CD4-positive, alpha-beta T cell (primary cell): ENCODE measurements at regions not wholly inside any gene's neighbourhood (a gene's known extent, or its start where the extent isn't known, plus 50 kb on each side); places are given as distances from the start of the nearest gene placed in this dataset.

Experiments
- ATAC-seq: fragments of 200-7000 bp; cut with Tn5 transposase; one replicate; pipeline ENCODE4 v1.10.0; 2022; ENCODE audit warnings: mild to moderate bottlenecking; ENCODE audit not compliant: poor library complexity
- CTCF ChIA-PET: fragments of 350-600 bp; sonication (Branson Sonifier 250); formaldehyde crosslinking; loops from one replicate; lab custom pipeline; 2021; ENCODE audit warnings: antibody characterized with exemption, inconsistent platforms; lab: Charles Lee
- POLR2A ChIA-PET: fragments of 350-600 bp; sonication (Branson Sonifier 250); formaldehyde crosslinking; loops from one replicate; lab custom pipeline; 2021; ENCODE audit warnings: antibody characterized with exemption, inconsistent platforms; lab: Charles Lee
- DNase-seq, 14 experiments: peaks; one replicate each; pipeline ENCODE4 v3.0.0-alpha.2; 2013 to 2020; ENCODE audit warnings: mixed read lengths in 2 of 14
- H3K27ac ChIP-seq, 2 donors: one replicate each; pipeline versions ENCODE4 v1.5.1 to v1.7.0; 2013; ENCODE audit warnings: low read length in 2 of 2, low read depth in 1 of 2, mild to moderate bottlenecking in 1 of 2
- H3K27me3 ChIP-seq, 2 experiments: 1 replicate in 1 of 2; 2 replicates in 1 of 2; pipeline versions ENCODE4 v1.6.1 to v1.7.0; 2013; ENCODE audit warnings: low read length in 2 of 2, control low read depth in 1 of 2, mild to moderate bottlenecking in 1 of 2, moderate library complexity in 1 of 2; ENCODE audit not compliant: insufficient read depth in 2 of 2, control insufficient read depth in 1 of 2
- H3K36me3 ChIP-seq: one replicate; pipeline ENCODE4 v1.6.1; 2013; ENCODE audit warnings: low read length, control low read depth; ENCODE audit not compliant: insufficient read depth
- H3K4me1 ChIP-seq: one replicate; pipeline ENCODE4 v1.6.1; 2013; ENCODE audit warnings: low read length, control low read depth; ENCODE audit not compliant: insufficient read depth
- H3K4me3 ChIP-seq: one replicate; pipeline ENCODE4 v1.5.1; 2013; ENCODE audit warnings: mild to moderate bottlenecking, low read length, moderate library complexity
- H3K9me3 ChIP-seq, 2 experiments: 1 replicate in 1 of 2; 2 replicates in 1 of 2; pipeline versions ENCODE4 v1.6.1 to v1.7.0; 2013; ENCODE audit warnings: low read length in 2 of 2, mild to moderate bottlenecking in 2 of 2, control low read depth in 1 of 2, moderate library complexity in 1 of 2; ENCODE audit not compliant: control insufficient read depth in 1 of 2, insufficient read depth in 1 of 2
- H3K27ac Mint-ChIP-seq: one replicate; pipeline ENCODE4 v1.8.0; 2020; ENCODE audit warnings: mixed read lengths
- H3K27me3 Mint-ChIP-seq: one replicate; pipeline ENCODE4 v1.8.0; 2021; ENCODE audit warnings: mixed read lengths
- H3K36me3 Mint-ChIP-seq: one replicate; pipeline ENCODE4 v1.8.0; 2021; ENCODE audit warnings: low read depth, mixed read lengths
- H3K4me1 Mint-ChIP-seq: one replicate; pipeline ENCODE4 v1.8.0; 2021; ENCODE audit warnings: low read depth, mixed read lengths
- H3K4me3 Mint-ChIP-seq: one replicate; pipeline ENCODE4 v1.8.0; 2020; ENCODE audit warnings: mild to moderate bottlenecking, mixed read lengths
- H3K9me3 Mint-ChIP-seq: one replicate; pipeline ENCODE4 v1.8.0; 2020; ENCODE audit warnings: mixed read lengths
- intact Hi-C, 2 experiments: fragments of 100-400 bp; cut with DNase I in 1 of 2; cut with micrococcal nuclease in 1 of 2; formaldehyde crosslinking; loops; one replicate each; pipeline versions ENCODE4 v1.15.1 to v1.9.0; 2023 to 2025; cut with DNase I, micrococcal nuclease
- TF ChIP-seq, protein P1 (sequence below): fragments of 200-600 bp; IDR thresholded peaks from one replicate; pipeline ENCODE4 v1.8.0; 2022; ENCODE audit warnings: antibody characterized with exemption, mild to moderate bottlenecking

DNA sequence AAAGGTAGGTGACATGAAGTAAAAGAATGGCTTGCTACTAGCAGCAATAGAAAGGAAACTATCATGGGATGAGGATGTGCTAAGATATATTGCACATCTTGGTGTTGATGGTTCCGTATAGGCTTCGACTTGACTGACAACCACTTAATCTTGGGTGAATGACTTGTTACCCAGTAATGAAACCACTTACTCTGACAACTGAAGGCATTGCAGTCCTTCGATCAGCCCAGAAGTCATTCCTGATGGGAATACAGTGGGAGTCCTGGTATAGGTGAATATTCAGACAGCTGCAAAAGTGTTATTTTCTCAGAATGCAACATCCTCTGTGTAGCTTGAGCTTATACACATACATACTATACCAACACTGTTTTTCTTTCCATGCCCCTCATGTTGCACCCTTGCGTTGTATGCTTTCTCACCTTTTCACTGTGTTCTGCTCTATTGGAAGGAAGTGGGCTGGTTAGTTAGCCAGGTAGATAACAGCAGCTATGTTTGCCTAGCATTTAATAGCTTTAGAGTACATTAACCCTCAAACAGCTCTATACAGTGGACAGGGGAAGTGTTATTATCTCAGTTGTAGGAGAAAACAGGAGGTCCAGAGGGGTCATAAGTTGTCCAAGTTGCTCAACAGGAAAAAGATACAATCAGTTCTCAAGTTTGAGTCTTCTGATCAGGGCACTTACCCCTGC, 376.5 kb downstream of the MFSD1 start:
- intact Hi-C loops, result no loop called here
- Mint-ChIP-seq H3K4me1 (no peaks in the 10 kb centered on the region), H3K9me3 (no peaks in the 10 kb centered on the region), H3K4me3 (no peak overlapping the region), H3K27ac (no peak overlapping the region), H3K36me3 (no peaks in the 10 kb centered on the region), H3K27me3 (no peaks in the 10 kb centered on the region)
- ATAC-seq, result no peak
- no peaks in the 10 kb centered on the region for H3K36me3 ChIP-seq
- POLR2A ChIA-PET, result no interaction called here
- CTCF ChIA-PET, result no interaction called here
- H3K4me1 ChIP-seq, result no peaks in the 10 kb centered on the region
- H3K27ac ChIP-seq, result no peak overlapping the region
- no peak for DNase-seq
- no peak overlapping the region for H3K4me3 ChIP-seq
- TF ChIP-seq, protein P1, sequence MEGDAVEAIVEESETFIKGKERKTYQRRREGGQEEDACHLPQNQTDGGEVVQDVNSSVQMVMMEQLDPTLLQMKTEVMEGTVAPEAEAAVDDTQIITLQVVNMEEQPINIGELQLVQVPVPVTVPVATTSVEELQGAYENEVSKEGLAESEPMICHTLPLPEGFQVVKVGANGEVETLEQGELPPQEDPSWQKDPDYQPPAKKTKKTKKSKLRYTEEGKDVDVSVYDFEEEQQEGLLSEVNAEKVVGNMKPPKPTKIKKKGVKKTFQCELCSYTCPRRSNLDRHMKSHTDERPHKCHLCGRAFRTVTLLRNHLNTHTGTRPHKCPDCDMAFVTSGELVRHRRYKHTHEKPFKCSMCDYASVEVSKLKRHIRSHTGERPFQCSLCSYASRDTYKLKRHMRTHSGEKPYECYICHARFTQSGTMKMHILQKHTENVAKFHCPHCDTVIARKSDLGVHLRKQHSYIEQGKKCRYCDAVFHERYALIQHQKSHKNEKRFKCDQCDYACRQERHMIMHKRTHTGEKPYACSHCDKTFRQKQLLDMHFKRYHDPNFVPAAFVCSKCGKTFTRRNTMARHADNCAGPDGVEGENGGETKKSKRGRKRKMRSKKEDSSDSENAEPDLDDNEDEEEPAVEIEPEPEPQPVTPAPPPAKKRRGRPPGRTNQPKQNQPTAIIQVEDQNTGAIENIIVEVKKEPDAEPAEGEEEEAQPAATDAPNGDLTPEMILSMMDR, result no peak
- H3K27me3 ChIP-seq, result no peaks in the 10 kb centered on the region
- no peaks in the 10 kb centered on the region for H3K9me3 ChIP-seq

DNA sequence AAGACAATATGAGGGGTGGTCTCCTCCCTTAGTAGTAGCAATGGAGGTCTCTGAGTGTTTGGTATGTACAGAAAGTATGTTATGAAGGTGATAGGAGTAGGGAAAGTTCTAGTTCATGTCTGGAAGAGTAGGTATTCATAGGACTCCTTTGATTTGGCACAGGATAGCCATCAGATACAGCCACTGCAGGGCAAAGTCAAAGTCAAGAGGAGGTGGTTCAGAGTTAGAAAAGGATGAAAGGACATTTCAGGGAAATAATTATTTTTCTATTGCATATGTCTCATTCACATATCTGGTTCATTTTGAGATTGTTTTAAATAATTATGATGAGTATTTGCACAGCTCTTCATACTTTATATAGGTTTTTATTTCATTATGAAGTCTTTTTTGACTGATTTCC, 381.1 kb downstream of the MFSD1 start:
- TF ChIP-seq, protein P1, result no peak
- DNase-seq (no peak), ATAC-seq (no peak)
- Histone ChIP-seq H3K36me3 (no peaks in the 10 kb centered on the region), H3K9me3 (no peaks in the 10 kb centered on the region), H3K27ac (no peak overlapping the region), H3K4me1 (no peaks in the 10 kb centered on the region), H3K27me3 (no peaks in the 10 kb centered on the region), H3K4me3 (no peak overlapping the region)
- no peaks in the 10 kb centered on the region for H3K27me3 Mint-ChIP-seq
- H3K9me3 Mint-ChIP-seq, result no peaks in the 10 kb centered on the region
- POLR2A ChIA-PET, result no interaction called here
- CTCF ChIA-PET, result interaction anchor here (0.6 kb wide), 1 partner anchor 1623 kb away, joined by 3 read pairs; no protein-coding TSS in a partner anchor
- H3K27ac Mint-ChIP-seq, result no peak overlapping the region
- intact Hi-C loops, result no loop called here
- no peaks in the 10 kb centered on the region for H3K4me1 Mint-ChIP-seq
- H3K4me3 Mint-ChIP-seq, result no peak overlapping the region
- H3K36me3 Mint-ChIP-seq, result no peaks in the 10 kb centered on the region

DNA sequence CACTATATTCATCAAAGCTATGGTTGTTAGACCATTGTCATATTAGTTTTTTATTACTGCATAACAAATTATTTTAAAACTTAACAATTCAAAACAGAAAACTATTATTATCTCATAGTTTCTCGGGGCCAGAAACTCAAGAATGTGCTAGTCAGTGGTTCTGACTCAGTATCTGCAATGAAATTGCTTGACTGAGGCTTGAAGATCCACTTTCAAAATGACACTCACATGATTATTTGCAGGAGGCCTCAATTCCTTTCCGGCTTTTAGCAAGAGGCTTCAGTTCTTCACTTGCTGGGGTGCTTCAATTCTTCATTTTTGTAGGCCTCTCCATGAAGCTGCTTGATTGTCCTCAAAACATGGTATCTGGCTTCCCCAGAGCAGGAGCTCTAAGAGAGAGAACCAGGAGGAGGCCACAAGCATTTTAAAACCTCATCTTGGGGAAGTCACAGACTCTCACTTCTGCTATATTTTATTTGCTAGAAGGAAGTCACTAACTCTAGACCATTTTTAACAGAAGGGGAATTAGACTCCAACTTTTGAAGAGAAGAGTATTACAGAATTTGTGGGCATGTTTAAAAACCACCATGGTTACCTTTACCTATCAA, 383.7 kb downstream of the MFSD1 start:
- CTCF ChIA-PET, result no interaction called here
- Mint-ChIP-seq H3K9me3 (no peaks in the 10 kb centered on the region), H3K27me3 (no peaks in the 10 kb centered on the region), H3K4me3 (no peak overlapping the region), H3K4me1 (no peaks in the 10 kb centered on the region), H3K36me3 (no peaks in the 10 kb centered on the region), H3K27ac (no peak overlapping the region)
- Histone ChIP-seq H3K4me3 (no peak overlapping the region), H3K4me1 (no peaks in the 10 kb centered on the region), H3K36me3 (no peaks in the 10 kb centered on the region), H3K27me3 (no peaks in the 10 kb centered on the region), H3K27ac (no peak overlapping the region), H3K9me3 (no peaks in the 10 kb centered on the region)
- intact Hi-C loops, result no loop called here
- no peak for DNase-seq
- POLR2A ChIA-PET, result no interaction called here
- ATAC-seq, result no peak
- TF ChIP-seq, protein P1, result no peak
